ENCODE measurements at regions not wholly inside any gene's neighbourhood (a gene's known extent, or its start where the extent isn't known, plus 50 kb on each side); places are given as distances from the start of the nearest gene placed in this dataset.

GRCh38 chr16:64089697-64090096 is 1032.2 kb downstream of the CDH11 start:
- intact Hi-C loops (cut with DNase I): no loop called here
- DNase-seq: no peak
- no peaks in the 10 kb centered on the region for H3K27me3 ChIP-seq
- H3K4me1 ChIP-seq: no peaks in the 10 kb centered on the region
- H3K9me3 ChIP-seq: no peaks in the 10 kb centered on the region
- no peak overlapping the region for H3K27ac ChIP-seq
- no peak overlapping the region for H3K4me3 ChIP-seq (replicated peaks in 1 of 3)
- no peak for TF ChIP-seq POLR2A (IDR thresholded peaks at IDR 0.05)
- peak in 3 of 6 experiments; percentile 25 to 47 (median 43) for TF ChIP-seq CTCF (IDR thresholded peaks at IDR 0.05)
- no peaks in the 10 kb centered on the region for H3K36me3 ChIP-seq

GRCh38 chr16:64088838-64089237 is 1033.0 kb downstream of the CDH11 start:
- Histone ChIP-seq H3K4me1 (no peaks in the 10 kb centered on the region), H3K4me3 (replicated peaks in 1 of 3) (no peak overlapping the region), H3K27me3 (no peaks in the 10 kb centered on the region), H3K9me3 (no peaks in the 10 kb centered on the region), H3K36me3 (no peaks in the 10 kb centered on the region), H3K27ac (no peak overlapping the region)
- WGBS, 2 donors: 78 to 80% methylated on average over 5 of the region's 5 CpGs
- TF ChIP-seq CTCF (IDR thresholded peaks at IDR 0.05) (no peak), POLR2A (IDR thresholded peaks at IDR 0.05) (no peak)
- intact Hi-C loops (cut with DNase I): no loop called here
- no peak for DNase-seq

GRCh38 chr16:64085296-64085695 is 1036.6 kb downstream of the CDH11 start:
- Histone ChIP-seq H3K9me3 (no peaks in the 10 kb centered on the region), H3K27me3 (no peaks in the 10 kb centered on the region), H3K4me3 (replicated peaks in 1 of 3) (no peak overlapping the region), H3K4me1 (no peaks in the 10 kb centered on the region), H3K36me3 (no peaks in the 10 kb centered on the region), H3K27ac (no peak overlapping the region)
- DNase-seq: no peak
- TF ChIP-seq POLR2A (IDR thresholded peaks at IDR 0.05) (no peak), CTCF (IDR thresholded peaks at IDR 0.05) (no peak)
- WGBS, 2 donors: 68 to 82% methylated on average over 4 of the region's 4 CpGs
- intact Hi-C loops (cut with DNase I): no loop called here

- H3K27ac ChIP-seq: no peak overlapping the region
- intact Hi-C loops (cut with DNase I): no loop called here
- DNase-seq: no peak
- H3K27me3 ChIP-seq: no peaks in the 10 kb centered on the region
- H3K4me1 ChIP-seq: no peaks in the 10 kb centered on the region
- H3K36me3 ChIP-seq: no peaks in the 10 kb centered on the region
- no peaks in the 10 kb centered on the region for H3K9me3 ChIP-seq
- no peak overlapping the region for H3K4me3 ChIP-seq (replicated peaks in 1 of 3)
- TF ChIP-seq CTCF (IDR thresholded peaks at IDR 0.05) (no peak), POLR2A (IDR thresholded peaks at IDR 0.05) (no peak)
- 78 to 85% methylated on average over 3 of the region's 3 CpGs for WGBS, 2 donors
Observed at GRCh38 chr16:64084706-64085105, 1037.2 kb downstream of the CDH11 start.

GRCh38 chr16:64083428-64084129 is 1038.3 kb downstream of the CDH11 start:
- no peak overlapping the region for H3K27ac ChIP-seq
- no peaks in the 10 kb centered on the region for H3K9me3 ChIP-seq
- TF ChIP-seq POLR2A (IDR thresholded peaks at IDR 0.05): no peak
- no peak for TF ChIP-seq CTCF (IDR thresholded peaks at IDR 0.05)
- H3K36me3 ChIP-seq: no peaks in the 10 kb centered on the region
- WGBS, 2 donors: 91 to 93% methylated on average over 4 of the region's 4 CpGs
- DNase-seq: no peak
- H3K27me3 ChIP-seq: no peaks in the 10 kb centered on the region
- intact Hi-C loops (cut with DNase I): no loop called here
- H3K4me3 ChIP-seq (replicated peaks in 1 of 3): no peak overlapping the region
- no peaks in the 10 kb centered on the region for H3K4me1 ChIP-seq

Data from thyroid gland (tissue), 4 donors.